Psoas muscle (tissue), 7 donors: ENCODE measurements at regions not wholly inside any gene's neighbourhood (a gene's known extent, or its start where the extent isn't known, plus 50 kb on each side); places are given as distances from the start of the nearest gene placed in this dataset.

Experiments used
- ATAC-seq, 4 donors: fragments of 200-7000 bp; cut with Tn5 transposase; one replicate each; pipeline ENCODE4 v1.9.1; 2020; ENCODE audit warnings: moderate library complexity in 3 of 4, mild to moderate bottlenecking in 2 of 4
- DNase-seq, 2 donors: peaks; one replicate each; pipeline ENCODE4 v3.0.0-alpha.2; 2020
- H3K27ac ChIP-seq: fragments of 200-600 bp; one replicate; pipeline ENCODE4 v1.8.0; 2022
- H3K27me3 ChIP-seq, 3 donors: fragments of 200-600 bp in 1 of 3; one replicate each; pipeline versions ENCODE4 v1.6.1 to v1.8.0; 2013 to 2022; ENCODE audit warnings: low read length in 2 of 3, mild to moderate bottlenecking in 2 of 3, moderate library complexity in 1 of 3; ENCODE audit not compliant: insufficient read depth in 3 of 3
- H3K36me3 ChIP-seq, 2 donors: fragments of 200-600 bp in 1 of 2; one replicate each; pipeline versions ENCODE4 v1.6.1 to v1.8.0; 2013 to 2022; ENCODE audit warnings: low read depth in 1 of 2, mild to moderate bottlenecking in 1 of 2, moderate library complexity in 1 of 2; ENCODE audit not compliant: insufficient read depth in 1 of 2
- H3K4me1 ChIP-seq: fragments of 200-600 bp; one replicate; pipeline ENCODE4 v1.8.0; 2022
- H3K4me3 ChIP-seq: fragments of 200-600 bp; one replicate; pipeline ENCODE4 v1.8.0; 2022; ENCODE audit warnings: mild to moderate bottlenecking
- H3K9me3 ChIP-seq: fragments of 200-600 bp; one replicate; pipeline ENCODE4 v1.8.0; 2022
- WGBS, 3 donors: extraction: QIAGEN DNeasy Blood & Tissue Kit; methylation state at CpG; one replicate each; pipeline versions ENCODE4 v1.1.6 to v1.1.7; 2013; 5-methylcytosine and 5-hydroxymethylcytosine counted together
- intact Hi-C, 2 donors: fragments of 100-400 bp; cut with DNase I; formaldehyde crosslinking; loops; one replicate each; pipeline versions ENCODE4 v1.11.0 to v1.14.2; 2022
- TF ChIP-seq, protein P1 (sequence below): fragments of 200-600 bp; IDR thresholded peaks from one replicate; pipeline ENCODE4 v1.8.0; 2022; ENCODE audit warnings: antibody characterized with exemption
- donor health status: healthy with polysubstance abuse.
- donor health status: DM: no; HTN: no; CAD: no; lungs with moderate emphysema.
- donor health status: Bipolar disorder and iron deficiency.
- donor health status: healthy.
- donor health status: DM: yes; HTN: yes; CAD: no.
- donor health status: DM: no; HTN: no; CAD: no.
- donor health status: DM: yes; HTN: yes; CAD: no.

GRCh38 chr1:218575856-218576255 is 230.7 kb downstream of the TGFB2 start:
- WGBS, 3 donors = 57 to 79% (median 64%) methylated on average over 1 of the region's 1 CpG
- Histone ChIP-seq H3K4me3 (no peak overlapping the region), H3K9me3 (no peaks in the 10 kb centered on the region), H3K27me3 (no peaks in the 10 kb centered on the region), H3K27ac (no peak overlapping the region), H3K4me1 (no peaks in the 10 kb centered on the region), H3K36me3 (no peaks in the 10 kb centered on the region)
- intact Hi-C loops = no loop called here
- DNase-seq (no peak), ATAC-seq (no peak)
- TF ChIP-seq, protein P1, sequence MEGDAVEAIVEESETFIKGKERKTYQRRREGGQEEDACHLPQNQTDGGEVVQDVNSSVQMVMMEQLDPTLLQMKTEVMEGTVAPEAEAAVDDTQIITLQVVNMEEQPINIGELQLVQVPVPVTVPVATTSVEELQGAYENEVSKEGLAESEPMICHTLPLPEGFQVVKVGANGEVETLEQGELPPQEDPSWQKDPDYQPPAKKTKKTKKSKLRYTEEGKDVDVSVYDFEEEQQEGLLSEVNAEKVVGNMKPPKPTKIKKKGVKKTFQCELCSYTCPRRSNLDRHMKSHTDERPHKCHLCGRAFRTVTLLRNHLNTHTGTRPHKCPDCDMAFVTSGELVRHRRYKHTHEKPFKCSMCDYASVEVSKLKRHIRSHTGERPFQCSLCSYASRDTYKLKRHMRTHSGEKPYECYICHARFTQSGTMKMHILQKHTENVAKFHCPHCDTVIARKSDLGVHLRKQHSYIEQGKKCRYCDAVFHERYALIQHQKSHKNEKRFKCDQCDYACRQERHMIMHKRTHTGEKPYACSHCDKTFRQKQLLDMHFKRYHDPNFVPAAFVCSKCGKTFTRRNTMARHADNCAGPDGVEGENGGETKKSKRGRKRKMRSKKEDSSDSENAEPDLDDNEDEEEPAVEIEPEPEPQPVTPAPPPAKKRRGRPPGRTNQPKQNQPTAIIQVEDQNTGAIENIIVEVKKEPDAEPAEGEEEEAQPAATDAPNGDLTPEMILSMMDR = no peak

DNA sequence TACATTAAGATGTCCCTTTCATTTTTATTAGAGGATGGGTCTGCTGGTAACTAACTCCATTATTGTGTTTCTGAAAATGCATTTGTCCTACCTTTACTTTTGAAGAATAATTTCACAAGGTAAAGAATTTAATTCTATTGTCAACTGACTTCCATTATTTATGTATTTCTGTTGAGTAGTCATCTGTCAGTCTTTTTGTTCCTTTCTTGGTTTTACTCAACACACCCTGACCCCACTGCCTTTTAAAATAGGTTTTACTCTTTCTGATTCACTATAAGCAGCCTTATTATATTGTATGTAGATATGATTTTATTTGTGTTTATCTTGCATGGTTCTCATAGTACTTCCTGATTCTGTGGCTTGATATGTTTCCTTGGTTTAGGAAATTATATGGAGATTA is 237.5 kb downstream of the TGFB2 start:
- ATAC-seq = no peak

GRCh38 chr1:218584418-218585155 is 239.5 kb downstream of the TGFB2 start:
- intact Hi-C loops = no loop called here
- Histone ChIP-seq H3K36me3 (no peaks in the 10 kb centered on the region), H3K4me1 (peaks cover 4% of the 10 kb centered on the region), H3K9me3 (no peaks in the 10 kb centered on the region), H3K4me3 (no peak overlapping the region), H3K27ac (no peak overlapping the region), H3K27me3 (no peaks in the 10 kb centered on the region)
- ATAC-seq (peak in 1 of 4 donors; percentile 79), DNase-seq (no peak)
- 25 to 49% (median 25%) methylated on average over 3 of the region's 3 CpGs for WGBS, 3 donors
- TF ChIP-seq, protein P1 = no peak

More for the DNA sequence above, 237.5 kb downstream of the TGFB2 start:
- H3K4me1 ChIP-seq = peaks cover 4% of the 10 kb centered on the region
- no peaks in the 10 kb centered on the region for H3K36me3 ChIP-seq
- no peak overlapping the region for H3K27ac ChIP-seq
- H3K4me3 ChIP-seq = no peak overlapping the region
- no peak for DNase-seq
- H3K27me3 ChIP-seq = no peaks in the 10 kb centered on the region
- H3K9me3 ChIP-seq = no peaks in the 10 kb centered on the region
- intact Hi-C loops = no loop called here
- TF ChIP-seq, protein P1 = no peak

DNA sequence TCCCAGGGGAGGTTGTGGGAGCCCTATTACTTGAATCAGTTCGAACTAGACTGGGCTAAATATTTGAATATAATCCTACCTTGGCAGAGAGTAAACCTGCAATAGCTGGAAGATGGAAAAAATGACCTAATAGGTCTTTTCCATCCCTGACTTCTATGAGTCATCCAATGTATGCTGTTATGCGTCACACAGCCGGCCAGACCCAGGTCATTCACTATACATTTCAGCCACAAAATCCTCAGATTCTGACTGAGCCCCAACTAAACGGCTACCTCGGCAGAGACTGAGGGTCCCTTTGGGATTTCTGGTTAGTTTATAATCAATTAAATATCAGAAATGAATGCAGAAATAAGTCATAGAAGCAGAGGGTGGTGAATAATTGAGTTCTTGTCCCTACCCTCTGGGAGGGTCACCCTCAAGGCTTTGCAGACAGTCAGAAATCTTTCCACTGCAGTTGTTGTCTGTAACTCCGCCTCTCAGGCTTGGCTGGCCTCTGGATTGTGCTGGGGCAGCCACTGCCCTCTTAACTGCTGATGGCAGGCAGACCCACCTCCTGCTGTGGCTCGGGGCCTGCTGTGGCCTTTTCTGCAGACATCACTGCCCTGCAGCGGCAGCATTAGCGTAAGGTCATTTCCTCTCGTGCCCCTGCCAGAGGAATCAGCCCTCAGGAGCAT is 240.5 kb downstream of the TGFB2 start:
- TF ChIP-seq, protein P1 = no peak
- H3K4me3 ChIP-seq = no peak overlapping the region
- DNase-seq (no peak), ATAC-seq (peak in 3 of 4 donors; percentile 33 to 67 (median 51))
- WGBS, 3 donors = 20 to 29% (median 23%) methylated on average over 10 of the region's 10 CpGs
- H3K27ac ChIP-seq = no peak overlapping the region
- H3K27me3 ChIP-seq = no peaks in the 10 kb centered on the region
- no peaks in the 10 kb centered on the region for H3K36me3 ChIP-seq
- H3K9me3 ChIP-seq = no peaks in the 10 kb centered on the region
- intact Hi-C loops = no loop called here
- H3K4me1 ChIP-seq = peaks cover 4% of the 10 kb centered on the region
